GM12878 (cell line): ENCODE measurements at regions not wholly inside any gene's neighbourhood (a gene's known extent, or its start where the extent isn't known, plus 50 kb on each side); places are given as distances from the start of the nearest gene placed in this dataset.

Experiments used
- ATAC-seq: fragments of 200-7000 bp; cut with Tn5 transposase; 3 replicates; pipeline ENCODE4 v1.9.1; 2020; ENCODE audit warnings: mild to moderate bottlenecking, moderate library complexity
- BruUV-seq: library from RNA; stranded (reverse); fragments of 400-500 nt; replicated peaks from 2 replicates; lab custom pipeline; 2021; lab: Mats Ljungman, UMichigan
- CTCF ChIA-PET: fragments of 300-600 bp; sonication (Branson Sonifier 250); formaldehyde crosslinking; extraction: SDS; loops from one replicate; lab custom pipeline; 2021; ENCODE audit warnings: inconsistent platforms; lab: Yijun Ruan, JAX
- POLR2A ChIA-PET: fragments of 350-600 bp; formaldehyde crosslinking; extraction: SDS; loops from one replicate; lab custom pipeline; 2021; ENCODE audit warnings: inconsistent platforms; lab: Charles Lee
- RAD21 ChIA-PET: fragments of 300-600 bp; sonication (Branson Sonifier 250); formaldehyde crosslinking; loops from one replicate; lab custom pipeline; 2023; ENCODE audit warnings: antibody characterized with exemption; ENCODE audit not compliant: unreplicated experiment; lab: Charles Lee
- SMC1A ChIA-PET: fragments of 300-600 bp; sonication (Branson Sonifier 250); formaldehyde crosslinking; loops from one replicate; lab custom pipeline; 2023; ENCODE audit not compliant: unreplicated experiment, uncharacterized antibody; lab: Charles Lee
- DNase-seq: peaks from one replicate; pipeline ENCODE4 v3.0.0-alpha.2; 2011; ENCODE audit warnings: low read depth, low spot score
- FAIRE-seq: peaks from 3 replicates; lab custom pipeline; 2011; peaks lifted over from hg19 to GRCh38; lab: Jason Lieb, UNC
- H2AFZ ChIP-seq: 2 replicates; pipeline ENCODE4 v1.6.0; 2011; ENCODE audit warnings: low read depth, low read length, control low read depth; ENCODE audit not compliant: control insufficient read depth
- H3K27ac ChIP-seq: 2 replicates; pipeline ENCODE4 v1.5.1; 2011; ENCODE audit warnings: control low read depth; ENCODE audit not compliant: control insufficient read depth, insufficient read depth
- H3K27me3 ChIP-seq, 2 experiments: replicated peaks in 1 of 2; 2 replicates each; pipeline versions ENCODE4 v1.6.0 to v1.6.1; 2011; ENCODE audit warnings: low read length in 1 of 2; ENCODE audit not compliant: control insufficient read depth in 2 of 2, insufficient read depth in 2 of 2
- H3K36me3 ChIP-seq, 2 experiments: 2 replicates each; pipeline ENCODE4 v1.5.1; 2011; ENCODE audit warnings: low read length in 1 of 2; ENCODE audit not compliant: control insufficient read depth in 2 of 2, insufficient read depth in 2 of 2
- H3K4me1 ChIP-seq: 2 replicates; pipeline ENCODE4 v1.6.1; 2011; ENCODE audit warnings: mild to moderate bottlenecking, low read length, moderate library complexity, mixed read lengths; ENCODE audit not compliant: control insufficient read depth, insufficient read depth
- H3K4me2 ChIP-seq: 2 replicates; pipeline ENCODE4 v1.6.0; 2011; ENCODE audit warnings: control low read depth; ENCODE audit not compliant: control insufficient read depth, insufficient read depth
- H3K4me3 ChIP-seq: fragments of 200-600 bp; sonication (generic); 2 replicates; pipeline ENCODE4 v1.5.1; 2016
- H3K79me2 ChIP-seq: 2 replicates; pipeline ENCODE4 v1.6.0; 2011; ENCODE audit warnings: low read length; ENCODE audit not compliant: control insufficient read depth, insufficient read depth
- H3K9ac ChIP-seq: 2 replicates; pipeline ENCODE4 v1.8.0; 2011; ENCODE audit warnings: low read length, control low read depth, mixed read lengths; ENCODE audit not compliant: control insufficient read depth, insufficient read depth
- H3K9me3 ChIP-seq: replicated peaks from 3 replicates; pipeline ENCODE4 v1.5.1; 2011; ENCODE audit warnings: mild to moderate bottlenecking, low read length; ENCODE audit not compliant: control insufficient read depth, insufficient read depth
- H4K20me1 ChIP-seq: 2 replicates; pipeline ENCODE4 v1.6.0; 2011; ENCODE audit not compliant: control insufficient read depth, insufficient read depth
- ATF7 ChIP-seq: fragments of 450-650 bp; IDR thresholded peaks from 2 replicates; pipeline ENCODE4 v1.6.1; 2016; ENCODE audit warnings: low read depth, mild to moderate bottlenecking
- CEBPB ChIP-seq, 2 experiments: fragments of 150-350 bp in 1 of 2; IDR thresholded peaks; 2 replicates each; pipeline ENCODE4 v1.6.1; 2012 to 2014; ENCODE audit warnings: low read depth in 2 of 2, low read length in 2 of 2, borderline replicate concordance in 1 of 2, inconsistent platforms in 1 of 2
- CHD2 ChIP-seq: IDR thresholded peaks from 2 replicates; pipeline ENCODE4 v1.6.1; 2011; ENCODE audit warnings: low read depth, low read length, improper control_type of control experiment, borderline replicate concordance
- DPF2 ChIP-seq: fragments of 450-650 bp; IDR thresholded peaks from 2 replicates; pipeline ENCODE4 v1.6.1; 2017; ENCODE audit warnings: mild to moderate bottlenecking
- EED ChIP-seq: sonication (generic); IDR thresholded peaks from 2 replicates; pipeline ENCODE4 v1.6.1; 2016; ENCODE audit warnings: antibody characterized with exemption, low read depth
- GABPA ChIP-seq: IDR thresholded peaks from 2 replicates; pipeline ENCODE4 v1.6.1; 2014; ENCODE audit warnings: antibody characterized with exemption, low read depth, mild to moderate bottlenecking, inconsistent platforms
- IRF4 ChIP-seq: IDR thresholded peaks from 2 replicates; pipeline ENCODE4 v1.6.1; 2011; ENCODE audit warnings: low read depth, low read length
- JUNB ChIP-seq: IDR thresholded peaks from 2 replicates; pipeline ENCODE4 v1.6.1; 2016; ENCODE audit warnings: antibody characterized with exemption, mild to moderate bottlenecking
- MTA2 ChIP-seq: fragments of 450-650 bp; IDR thresholded peaks from 2 replicates; pipeline ENCODE4 v1.6.1; 2016; ENCODE audit warnings: low read depth, mild to moderate bottlenecking, moderate library complexity
- MYC ChIP-seq: IDR thresholded peaks from 2 replicates; pipeline ENCODE4 v1.6.1; 2011; ENCODE audit warnings: mild to moderate bottlenecking, low read length, moderate library complexity, inconsistent platforms; ENCODE audit not compliant: insufficient read depth, insufficient replicate concordance, insufficient read length, severe bottlenecking
- RCOR1 ChIP-seq: conservative IDR thresholded peaks from 2 replicates; pipeline ENCODE4 v1.6.1; 2012; ENCODE audit warnings: low read depth, low read length, improper control_type of control experiment
- SMC3 ChIP-seq: IDR thresholded peaks from 2 replicates; pipeline ENCODE4 v1.6.1; 2011; ENCODE audit warnings: low read length, improper control_type of control experiment, borderline replicate concordance
- SRF ChIP-seq, 2 experiments: IDR thresholded peaks; 2 replicates each; pipeline ENCODE4 v1.6.1; 2011; ENCODE audit warnings: low read depth in 2 of 2, low read length in 2 of 2, mild to moderate bottlenecking in 1 of 2, moderate library complexity in 1 of 2
- SUZ12 ChIP-seq: fragments of 200-600 bp; sonication (generic); IDR thresholded peaks from one replicate; pipeline ENCODE4 v1.6.1; 2018; ENCODE audit warnings: antibody characterized with exemption, mild to moderate bottlenecking; ENCODE audit not compliant: unreplicated experiment
- ZBED1 ChIP-seq: IDR thresholded peaks from 2 replicates; pipeline ENCODE4 v1.6.1; 2016; ENCODE audit warnings: borderline replicate concordance
- ZSCAN29 ChIP-seq: fragments of 450-650 bp; IDR thresholded peaks from 2 replicates; pipeline ENCODE4 v1.6.1; 2017; ENCODE audit warnings: mild to moderate bottlenecking, moderate library complexity
- WGBS: methylation state at CpG from one replicate; pipeline ENCODE4 v1.1.6; 2016; ENCODE audit warnings: low lambda C conversion rate; ENCODE audit not compliant: insufficient replicate concordance, insufficient coverage; ENCODE audit errors: missing lambda C conversion rate; 5-methylcytosine and 5-hydroxymethylcytosine counted together
- in situ Hi-C: fragments of 300-500 bp; cut with MboI; formaldehyde crosslinking; loops from 9 replicates; pipeline ENCODE4 v1.14.3; 2018; ENCODE audit warnings: mixed read lengths
- intact Hi-C: fragments of 100-400 bp; cut with micrococcal nuclease; formaldehyde crosslinking; loops from one replicate; pipeline ENCODE4 v1.14.2; 2022; ENCODE audit not compliant: unreplicated experiment
- TF ChIP-seq, protein P1 (sequence below): fragments of 450-650 bp; IDR thresholded peaks from 2 replicates; pipeline ENCODE4 v1.6.1; 2017; ENCODE audit warnings: mild to moderate bottlenecking
- TF ChIP-seq, protein P2 (sequence below): IDR thresholded peaks from 2 replicates; pipeline ENCODE4 v1.6.1; 2012; ENCODE audit warnings: low read depth, low read length, improper control_type of control experiment
- TF ChIP-seq, protein P3 (sequence below): IDR thresholded peaks from 2 replicates; pipeline ENCODE4 v1.6.1; 2011; ENCODE audit warnings: borderline replicate concordance, low read depth, mild to moderate bottlenecking, moderate library complexity, low read length; ENCODE audit not compliant: insufficient read depth, poor library complexity, severe bottlenecking

DNA sequence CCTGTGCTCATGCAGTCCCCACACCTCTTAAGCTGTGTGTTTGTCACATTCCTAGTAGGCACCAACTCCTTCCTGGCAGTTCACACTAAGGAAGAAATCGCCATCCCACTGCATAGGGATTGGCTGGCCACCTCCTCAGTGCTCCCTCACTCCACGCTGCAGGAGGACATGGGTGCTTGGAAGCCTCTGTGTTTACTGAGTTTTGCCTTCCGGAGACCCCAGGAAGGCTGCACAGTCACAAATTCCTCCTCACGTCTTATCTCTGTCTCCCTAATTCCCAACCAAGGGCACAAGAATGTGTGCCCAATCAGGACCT, 93.8 kb upstream of the GALNT2 start:
- ChIA-PET POLR2A (interaction anchor here (1.2 kb wide), 1 partner anchor 10 kb away, joined by 3 read pairs; no protein-coding TSS in a partner anchor), SMC1A (interaction anchor here (1.1 kb wide), 1 partner anchor 11 kb away, joined by 3 read pairs; no protein-coding TSS in a partner anchor), RAD21 (no interaction called here), CTCF (interaction anchor here (1.4 kb wide), 1 partner anchor 10 kb away, joined by 3 read pairs; no protein-coding TSS in a partner anchor)
- DNase-seq (no peak), FAIRE-seq (no peak), ATAC-seq (no peak)
- no peaks in the 10 kb centered on the region for H3K79me2 ChIP-seq
- H3K27ac ChIP-seq, result no peak overlapping the region
- H3K27me3 ChIP-seq, result no peaks in the 10 kb centered on the region
- H3K9ac ChIP-seq, result no peak overlapping the region
- BruUV-seq, result no TSS peak
- 27% methylated on average over 4 of the region's 4 CpGs for WGBS
- H4K20me1 ChIP-seq, result no peaks in the 10 kb centered on the region
- no peak overlapping the region for H3K4me3 ChIP-seq
- in situ Hi-C loops, result no loop called here
- no peak overlapping the region for H2AFZ ChIP-seq
- TF ChIP-seq CEBPB (IDR thresholded peaks at IDR 0.05; ENCODE audit: borderline replicate concordance in 1 of 2, low read depth in 2 of 2, low read length in 2 of 2) (no peak), SUZ12 (no peak), DPF2 (no peak), ZBED1 (no peak), JUNB (no peak), MYC (no peak), IRF4 (no peak), EED (no peak), ZSCAN29 (no peak), GABPA (no peak), SMC3 (no peak), RCOR1 (no peak), CHD2 (no peak), ATF7 (no peak), SRF (IDR thresholded peaks at IDR 0.05; ENCODE audit: low read depth in 2 of 2, low read length in 2 of 2) (no peak), MTA2 (no peak)
- TF ChIP-seq, protein P1, sequence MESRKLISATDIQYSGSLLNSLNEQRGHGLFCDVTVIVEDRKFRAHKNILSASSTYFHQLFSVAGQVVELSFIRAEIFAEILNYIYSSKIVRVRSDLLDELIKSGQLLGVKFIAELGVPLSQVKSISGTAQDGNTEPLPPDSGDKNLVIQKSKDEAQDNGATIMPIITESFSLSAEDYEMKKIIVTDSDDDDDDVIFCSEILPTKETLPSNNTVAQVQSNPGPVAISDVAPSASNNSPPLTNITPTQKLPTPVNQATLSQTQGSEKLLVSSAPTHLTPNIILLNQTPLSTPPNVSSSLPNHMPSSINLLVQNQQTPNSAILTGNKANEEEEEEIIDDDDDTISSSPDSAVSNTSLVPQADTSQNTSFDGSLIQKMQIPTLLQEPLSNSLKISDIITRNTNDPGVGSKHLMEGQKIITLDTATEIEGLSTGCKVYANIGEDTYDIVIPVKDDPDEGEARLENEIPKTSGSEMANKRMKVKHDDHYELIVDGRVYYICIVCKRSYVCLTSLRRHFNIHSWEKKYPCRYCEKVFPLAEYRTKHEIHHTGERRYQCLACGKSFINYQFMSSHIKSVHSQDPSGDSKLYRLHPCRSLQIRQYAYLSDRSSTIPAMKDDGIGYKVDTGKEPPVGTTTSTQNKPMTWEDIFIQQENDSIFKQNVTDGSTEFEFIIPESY, result no peak
- TF ChIP-seq, protein P2, sequence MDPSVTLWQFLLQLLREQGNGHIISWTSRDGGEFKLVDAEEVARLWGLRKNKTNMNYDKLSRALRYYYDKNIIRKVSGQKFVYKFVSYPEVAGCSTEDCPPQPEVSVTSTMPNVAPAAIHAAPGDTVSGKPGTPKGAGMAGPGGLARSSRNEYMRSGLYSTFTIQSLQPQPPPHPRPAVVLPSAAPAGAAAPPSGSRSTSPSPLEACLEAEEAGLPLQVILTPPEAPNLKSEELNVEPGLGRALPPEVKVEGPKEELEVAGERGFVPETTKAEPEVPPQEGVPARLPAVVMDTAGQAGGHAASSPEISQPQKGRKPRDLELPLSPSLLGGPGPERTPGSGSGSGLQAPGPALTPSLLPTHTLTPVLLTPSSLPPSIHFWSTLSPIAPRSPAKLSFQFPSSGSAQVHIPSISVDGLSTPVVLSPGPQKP, result no peak
- TF ChIP-seq, protein P3, sequence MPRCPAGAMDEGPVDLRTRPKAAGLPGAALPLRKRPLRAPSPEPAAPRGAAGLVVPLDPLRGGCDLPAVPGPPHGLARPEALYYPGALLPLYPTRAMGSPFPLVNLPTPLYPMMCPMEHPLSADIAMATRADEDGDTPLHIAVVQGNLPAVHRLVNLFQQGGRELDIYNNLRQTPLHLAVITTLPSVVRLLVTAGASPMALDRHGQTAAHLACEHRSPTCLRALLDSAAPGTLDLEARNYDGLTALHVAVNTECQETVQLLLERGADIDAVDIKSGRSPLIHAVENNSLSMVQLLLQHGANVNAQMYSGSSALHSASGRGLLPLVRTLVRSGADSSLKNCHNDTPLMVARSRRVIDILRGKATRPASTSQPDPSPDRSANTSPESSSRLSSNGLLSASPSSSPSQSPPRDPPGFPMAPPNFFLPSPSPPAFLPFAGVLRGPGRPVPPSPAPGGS, result no peak
- no peaks in the 10 kb centered on the region for H3K36me3 ChIP-seq
- intact Hi-C loops, result no loop called here
- no peaks in the 10 kb centered on the region for H3K4me1 ChIP-seq
- peaks cover 2% of the 10 kb centered on the region for H3K9me3 ChIP-seq
- H3K4me2 ChIP-seq, result no peak overlapping the region
